Gastroesophageal sphincter (tissue), 4 donors: ENCODE measurements at regions not wholly inside any gene's neighbourhood (a gene's known extent, or its start where the extent isn't known, plus 50 kb on each side); places are given as distances from the start of the nearest gene placed in this dataset.

Experiments used
- ATAC-seq: fragments of 150-250 bp; one replicate; pipeline ENCODE4 v1.9.1; 2016; ENCODE audit warnings: mild to moderate bottlenecking, moderate library complexity
- H3K27ac ChIP-seq, 4 donors: fragments of 200-600 bp; sonication (generic) in 3 of 4; 1 replicate in 3 of 4; 2 replicates in 1 of 4; pipeline ENCODE4 v1.5.1; 2016 to 2019
- H3K27me3 ChIP-seq: fragments of 200-600 bp; sonication (generic); one replicate; pipeline ENCODE4 v1.5.1; 2019
- H3K36me3 ChIP-seq, 2 donors: fragments of 200-600 bp; sonication (generic); one replicate each; pipeline ENCODE4 v1.5.1; 2019; ENCODE audit warnings: control low read depth in 1 of 2
- H3K4me1 ChIP-seq, 3 donors: fragments of 200-600 bp; sonication (generic); 1 replicate in 2 of 3; 2 replicates in 1 of 3; pipeline ENCODE4 v1.5.1; 2016 to 2019; ENCODE audit warnings: control low read depth in 2 of 3
- H3K4me3 ChIP-seq, 2 donors: fragments of 200-600 bp; sonication (generic); one replicate each; pipeline ENCODE4 v1.5.1; 2019; ENCODE audit warnings: mild to moderate bottlenecking in 1 of 2, moderate library complexity in 1 of 2
- H3K9me3 ChIP-seq, 3 donors: fragments of 200-600 bp; sonication (generic); one replicate each; pipeline ENCODE4 v1.5.1; 2017 to 2019; ENCODE audit warnings: control low read depth in 2 of 3
- CTCF ChIP-seq, 4 experiments: fragments of 200-600 bp in 2 of 4; fragments of 450-650 bp in 2 of 4; sonication (generic) in 1 of 4; IDR thresholded peaks; one replicate each; pipeline ENCODE4 v1.5.1; 2017 to 2019; ENCODE audit warnings: antibody characterized with exemption in 4 of 4, mild to moderate bottlenecking in 2 of 4, moderate library complexity in 2 of 4
- EP300 ChIP-seq: sonication (generic); formaldehyde crosslinking; IDR thresholded peaks from one replicate; pipeline ENCODE4 v1.6.1; 2017; ENCODE audit warnings: antibody characterized with exemption, mild to moderate bottlenecking
- POLR2A ChIP-seq, 2 donors: fragments of 450-650 bp; IDR thresholded peaks; one replicate each; pipeline ENCODE4 v1.6.1; 2017; ENCODE audit warnings: antibody characterized with exemption in 2 of 2, mild to moderate bottlenecking in 2 of 2, moderate library complexity in 1 of 2
- POLR2AphosphoS5 ChIP-seq: sonication (generic); formaldehyde crosslinking; IDR thresholded peaks from one replicate; pipeline ENCODE4 v1.6.1; 2017; ENCODE audit warnings: antibody characterized with exemption
- WGBS, 2 donors: methylation state at CpG; one replicate each; pipeline ENCODE4 v1.1.5; 2018; ENCODE audit warnings: low coverage in 1 of 2; 5-methylcytosine and 5-hydroxymethylcytosine counted together

DNA sequence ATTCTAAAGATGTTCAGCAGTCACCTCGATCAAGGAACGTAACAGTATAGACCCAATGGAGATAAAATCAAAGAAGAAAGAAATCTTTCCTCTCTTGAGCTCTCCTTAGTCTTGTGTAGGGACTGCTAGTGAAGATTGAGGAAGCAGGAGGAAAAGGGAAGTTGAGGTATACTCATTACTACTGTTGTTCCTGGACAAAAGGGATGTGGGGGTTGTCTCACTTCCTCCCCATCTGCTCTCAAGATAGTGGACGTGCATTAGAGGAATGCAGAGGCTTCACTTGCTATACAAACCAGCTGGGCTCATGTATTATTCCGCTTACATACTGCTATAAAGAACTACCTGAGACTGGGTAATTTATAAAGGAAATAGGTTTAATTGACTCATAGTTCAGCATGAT lies 208.9 kb upstream of the ARHGEF9 start:
- no peak overlapping the region for H3K27ac ChIP-seq
- H3K27me3 ChIP-seq: no peaks in the 10 kb centered on the region
- H3K4me3 ChIP-seq: no peak overlapping the region
- H3K9me3 ChIP-seq: no peaks in the 10 kb centered on the region
- ATAC-seq: no peak
- no peaks in the 10 kb centered on the region for H3K36me3 ChIP-seq
- TF ChIP-seq POLR2A (IDR thresholded peaks at IDR 0.05) (no peak), EP300 (no peak), POLR2AphosphoS5 (no peak), CTCF (IDR thresholded peaks at IDR 0.05) (no peak)
- WGBS, 2 donors: 77% methylated on average over 3 of the region's 4 CpGs; no CpG with 5 or more reads in 1 of the 2 donors
- H3K4me1 ChIP-seq: no peaks in the 10 kb centered on the region

GRCh38 chrX:63985906-63986305 lies 200.9 kb upstream of the ARHGEF9 start:
- H3K27ac ChIP-seq: no peak overlapping the region
- H3K4me1 ChIP-seq: no peaks in the 10 kb centered on the region
- no peaks in the 10 kb centered on the region for H3K36me3 ChIP-seq
- no peaks in the 10 kb centered on the region for H3K9me3 ChIP-seq
- H3K4me3 ChIP-seq: no peak overlapping the region
- TF ChIP-seq EP300: no peak
- TF ChIP-seq POLR2A (IDR thresholded peaks at IDR 0.05): no peak
- TF ChIP-seq POLR2AphosphoS5: no peak
- no peak for TF ChIP-seq CTCF (IDR thresholded peaks at IDR 0.05)
- no peak for ATAC-seq
- no peaks in the 10 kb centered on the region for H3K27me3 ChIP-seq
- 80% methylated on average over 1 of the region's 7 CpGs; no CpG with 5 or more reads in 1 of the 2 donors for WGBS, 2 donors

- 100% methylated on average over 1 of the region's 1 CpG; no CpG with 5 or more reads in 1 of the 2 donors for WGBS, 2 donors
- Histone ChIP-seq H3K36me3 (no peaks in the 10 kb centered on the region), H3K27me3 (no peaks in the 10 kb centered on the region), H3K9me3 (peaks cover 0 to 9% (median 0%) of the 10 kb centered on the region in 3 donors), H3K27ac (no peak overlapping the region), H3K4me3 (no peak overlapping the region), H3K4me1 (no peaks in the 10 kb centered on the region)
- no peak for ATAC-seq
- no peak for TF ChIP-seq POLR2AphosphoS5
- no peak for TF ChIP-seq POLR2A (IDR thresholded peaks at IDR 0.05)
- no peak for TF ChIP-seq EP300
- no peak for TF ChIP-seq CTCF (IDR thresholded peaks at IDR 0.05)
These were observed 194.5 kb upstream of the ARHGEF9 start for GRCh38 chrX:63979480-63979879.

GRCh38 chrX:63967551-63967950 lies 182.5 kb upstream of the ARHGEF9 start:
- Histone ChIP-seq H3K27ac (no peak overlapping the region), H3K27me3 (no peaks in the 10 kb centered on the region), H3K4me1 (no peaks in the 10 kb centered on the region), H3K9me3 (no peaks in the 10 kb centered on the region), H3K36me3 (no peaks in the 10 kb centered on the region), H3K4me3 (no peak overlapping the region)
- TF ChIP-seq POLR2A (IDR thresholded peaks at IDR 0.05): no peak
- no peak for TF ChIP-seq CTCF (IDR thresholded peaks at IDR 0.05)
- WGBS, 2 donors: 43 to 80% methylated on average over 1 of the region's 1 CpG
- ATAC-seq: no peak

DNA sequence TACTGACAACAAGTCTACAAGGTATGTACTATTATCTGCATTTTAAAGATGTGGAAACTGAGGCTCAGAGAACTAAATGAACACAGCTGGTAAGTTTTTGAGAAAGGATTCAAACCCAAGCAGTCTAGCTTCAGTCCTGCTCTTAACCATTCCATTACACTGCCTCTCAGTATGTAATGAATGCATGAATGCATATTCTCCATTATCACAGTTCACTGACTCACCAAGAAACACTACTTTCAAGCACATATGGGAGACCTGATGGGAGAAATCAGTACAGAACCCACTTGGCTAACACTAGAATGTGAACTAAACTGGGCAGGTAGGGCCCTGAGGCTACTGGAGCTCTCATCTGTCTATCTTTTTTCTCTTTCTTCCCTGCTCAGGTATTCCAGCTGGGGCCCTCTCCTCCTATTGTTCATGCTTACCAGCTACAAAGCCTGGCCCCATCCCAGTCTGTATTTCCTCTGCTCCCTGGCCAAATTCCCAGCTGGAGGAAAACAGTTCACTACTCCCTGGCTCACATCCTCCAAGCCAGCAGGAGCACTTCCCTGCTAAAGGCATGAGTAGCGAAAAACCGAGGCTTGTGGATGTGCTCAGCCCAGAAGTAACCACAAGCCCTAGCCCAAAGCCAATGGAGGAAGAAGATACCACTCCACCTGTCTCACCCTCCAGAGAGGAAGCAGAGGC lies 178.2 kb upstream of the ARHGEF9 start:
- ATAC-seq: no peak
- H3K27ac ChIP-seq: no peak overlapping the region
- TF ChIP-seq POLR2AphosphoS5: no peak
- TF ChIP-seq CTCF (IDR thresholded peaks at IDR 0.05): no peak
- no peak for TF ChIP-seq EP300
- TF ChIP-seq POLR2A (IDR thresholded peaks at IDR 0.05): no peak

More for the DNA sequence above, 178.2 kb upstream of the ARHGEF9 start:
- H3K9me3 ChIP-seq: no peaks in the 10 kb centered on the region
- no CpG with 5 or more reads among the region's 2 CpGs for whole genome bisulfite sequencing, 2 donors
- no peaks in the 10 kb centered on the region for H3K4me1 ChIP-seq
- H3K4me3 ChIP-seq: no peak overlapping the region
- no peaks in the 10 kb centered on the region for H3K36me3 ChIP-seq
- no peaks in the 10 kb centered on the region for H3K27me3 ChIP-seq
